Right cardiac atrium (tissue), 5 donors: ENCODE measurements at regions not wholly inside any gene's neighbourhood (a gene's known extent, or its start where the extent isn't known, plus 50 kb on each side); places are given as distances from the start of the nearest gene placed in this dataset.

Experiments
- ATAC-seq, 2 donors: fragments of 200-7000 bp; cut with Tn5 transposase; one replicate each; pipeline versions ENCODE4 v1.8.0 to v1.9.1; 2020; ENCODE audit warnings: moderate library complexity in 2 of 2, mild to moderate bottlenecking in 1 of 2
- DNase-seq, 3 donors: peaks; one replicate each; pipeline ENCODE4 v3.0.0-alpha.2; 2020
- H3K27ac ChIP-seq: one replicate; pipeline ENCODE4 v1.5.1; 2013; ENCODE audit warnings: mild to moderate bottlenecking, low read length, control low read depth, moderate library complexity
- H3K27me3 ChIP-seq: one replicate; pipeline ENCODE4 v1.6.1; 2013; ENCODE audit not compliant: control insufficient read depth, insufficient read depth
- H3K4me1 ChIP-seq: one replicate; pipeline ENCODE4 v1.6.1; 2013; ENCODE audit warnings: low read length; ENCODE audit not compliant: control insufficient read depth, insufficient read depth
- H3K4me3 ChIP-seq: one replicate; pipeline ENCODE4 v1.5.1; 2013; ENCODE audit warnings: low read length, control low read depth
- H3K9me3 ChIP-seq: one replicate; pipeline ENCODE4 v1.6.1; 2013; ENCODE audit warnings: low read length; ENCODE audit not compliant: control insufficient read depth
- WGBS: extraction: QIAGEN DNeasy Blood & Tissue Kit; methylation state at CpG from one replicate; pipeline ENCODE4 v1.1.7; 2013; 5-methylcytosine and 5-hydroxymethylcytosine counted together
- intact Hi-C, 4 donors: fragments of 100-400 bp; cut with DNase I; formaldehyde crosslinking; loops; one replicate each; pipeline versions ENCODE4 v1.11.0 to v1.14.0; 2022 to 2023
- donor health status: healthy with polysubstance abuse.
- donor health status: DM: no; HTN: yes; CAD: no.
- donor health status: DM: no; HTN: no; CAD: no.
- donor health status: DM: no; HTN: yes; CAD: no; lungs with severe emphysema.
- donor health status: DM: yes; HTN: yes; CAD: no.

DNA sequence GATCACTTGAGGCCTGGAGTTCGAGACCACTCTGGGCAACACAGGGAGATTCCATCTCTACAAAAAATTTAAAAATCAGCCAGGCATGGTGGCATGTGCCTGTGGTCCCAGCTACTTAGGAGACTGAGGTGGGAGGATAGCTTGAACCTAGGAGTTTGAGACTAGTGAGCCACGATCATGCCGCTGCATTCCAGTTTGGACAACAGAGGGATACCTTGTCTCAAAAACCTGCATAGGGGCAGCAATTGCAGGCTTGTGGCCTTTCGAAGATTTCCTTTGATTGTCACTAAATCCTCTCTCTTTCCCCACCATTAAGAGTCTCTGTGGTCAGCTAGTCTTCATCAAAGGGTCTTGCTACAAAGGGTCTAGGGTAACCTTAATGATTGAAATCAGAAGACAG lies 60.3 kb downstream of the UTRN start:
- H3K9me3 ChIP-seq: no peaks in the 10 kb centered on the region
- intact Hi-C loops: no loop called here
- H3K4me3 ChIP-seq: no peak overlapping the region
- DNase-seq: no peak
- 91% methylated on average over 4 of the region's 4 CpGs for WGBS
- no peaks in the 10 kb centered on the region for H3K27me3 ChIP-seq
- no peak for ATAC-seq
- peaks cover 17% of the 10 kb centered on the region for H3K4me1 ChIP-seq
- H3K27ac ChIP-seq: no peak overlapping the region

DNA sequence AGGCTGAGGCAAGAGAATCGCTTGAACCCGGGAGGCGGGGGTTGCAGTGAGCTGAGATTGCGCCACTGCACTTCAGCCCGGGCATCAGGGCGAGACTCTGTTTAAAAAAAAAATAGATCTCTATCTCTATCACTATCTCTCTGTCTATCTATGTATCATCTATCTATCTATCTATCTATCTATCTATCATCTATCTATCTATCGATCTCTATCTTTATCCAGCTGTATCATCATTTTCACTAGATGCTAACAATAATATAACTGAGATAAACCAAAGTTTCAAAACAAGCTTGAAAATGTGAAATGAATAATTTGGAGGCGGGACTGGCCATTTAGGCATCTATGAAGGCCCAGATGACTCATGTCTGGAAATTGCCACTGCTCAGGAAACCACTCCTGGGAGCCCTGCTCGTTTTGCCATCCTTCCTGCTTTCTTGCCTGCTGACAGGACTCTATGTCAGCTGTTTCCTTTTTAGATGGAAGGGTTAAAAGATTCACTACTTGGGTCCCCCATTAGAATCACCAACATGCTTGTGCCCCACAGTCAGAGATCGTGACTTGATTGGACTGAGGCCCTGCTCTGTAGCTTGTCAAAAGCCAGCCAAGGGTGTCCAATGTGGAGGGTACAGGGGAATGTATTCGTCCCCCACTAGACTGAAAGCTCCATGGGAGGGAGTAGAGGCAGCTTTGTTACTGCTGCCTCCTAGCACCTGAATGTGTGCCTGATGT lies 61.7 kb downstream of the UTRN start:
- WGBS: 77% methylated on average over 11 of the region's 11 CpGs
- DNase-seq: peak in 1 of 3 donors; percentile 21
- Histone ChIP-seq H3K9me3 (no peaks in the 10 kb centered on the region), H3K27ac (peak overlapping the region; percentile 66), H3K4me1 (peaks cover 20% of the 10 kb centered on the region), H3K27me3 (no peaks in the 10 kb centered on the region), H3K4me3 (no peak overlapping the region)
- intact Hi-C loops: no loop called here
- no peak for ATAC-seq

DNA sequence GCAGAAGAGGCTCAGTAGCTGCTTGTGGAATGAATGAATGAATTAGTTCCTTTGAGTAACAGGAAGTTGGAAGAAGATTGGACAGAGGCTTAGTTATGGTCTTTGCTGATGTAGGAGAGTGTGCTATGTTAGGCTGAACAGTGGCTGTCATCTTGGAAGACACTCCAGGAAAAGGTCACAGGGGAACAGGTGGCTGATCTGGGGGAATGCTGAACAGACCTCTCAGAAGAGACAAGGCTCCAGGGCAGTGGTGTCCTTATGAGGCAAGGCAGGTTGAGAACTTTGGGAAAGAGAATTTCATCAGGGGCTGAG lies 62.3 kb downstream of the UTRN start:
- no peaks in the 10 kb centered on the region for H3K27me3 ChIP-seq
- DNase-seq (no peak), ATAC-seq (no peak)
- intact Hi-C loops: no loop called here
- H3K4me1 ChIP-seq: peaks cover 18% of the 10 kb centered on the region
- peak overlapping the region; percentile 66 for H3K27ac ChIP-seq
- no peaks in the 10 kb centered on the region for H3K9me3 ChIP-seq
- no peak overlapping the region for H3K4me3 ChIP-seq

DNA sequence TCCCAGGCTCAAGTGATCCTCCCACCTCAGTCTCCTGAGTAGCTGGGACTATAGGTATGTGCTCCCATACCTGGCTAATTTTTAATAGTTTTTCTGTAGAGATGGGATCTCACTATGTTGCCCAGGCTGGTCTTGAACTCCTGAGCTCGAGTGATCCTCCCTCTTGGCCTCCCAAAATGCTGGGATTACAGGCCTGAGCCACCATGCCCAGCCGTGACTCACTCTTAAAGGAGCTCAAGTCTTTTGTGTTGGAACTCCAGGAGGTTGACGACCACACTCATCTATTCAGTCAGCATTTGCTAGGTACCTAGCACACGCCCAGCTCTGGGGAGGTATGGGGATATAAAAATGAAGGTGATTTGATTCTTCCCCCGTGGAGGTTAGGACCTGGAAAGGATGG lies 62.8 kb downstream of the UTRN start:
- DNase-seq (no peak), ATAC-seq (no peak)
- Histone ChIP-seq H3K4me3 (no peak overlapping the region), H3K27me3 (no peaks in the 10 kb centered on the region), H3K27ac (no peak overlapping the region), H3K9me3 (no peaks in the 10 kb centered on the region), H3K4me1 (peaks cover 18% of the 10 kb centered on the region)
- intact Hi-C loops: no loop called here
- 95% methylated on average over 5 of the region's 5 CpGs for WGBS

DNA sequence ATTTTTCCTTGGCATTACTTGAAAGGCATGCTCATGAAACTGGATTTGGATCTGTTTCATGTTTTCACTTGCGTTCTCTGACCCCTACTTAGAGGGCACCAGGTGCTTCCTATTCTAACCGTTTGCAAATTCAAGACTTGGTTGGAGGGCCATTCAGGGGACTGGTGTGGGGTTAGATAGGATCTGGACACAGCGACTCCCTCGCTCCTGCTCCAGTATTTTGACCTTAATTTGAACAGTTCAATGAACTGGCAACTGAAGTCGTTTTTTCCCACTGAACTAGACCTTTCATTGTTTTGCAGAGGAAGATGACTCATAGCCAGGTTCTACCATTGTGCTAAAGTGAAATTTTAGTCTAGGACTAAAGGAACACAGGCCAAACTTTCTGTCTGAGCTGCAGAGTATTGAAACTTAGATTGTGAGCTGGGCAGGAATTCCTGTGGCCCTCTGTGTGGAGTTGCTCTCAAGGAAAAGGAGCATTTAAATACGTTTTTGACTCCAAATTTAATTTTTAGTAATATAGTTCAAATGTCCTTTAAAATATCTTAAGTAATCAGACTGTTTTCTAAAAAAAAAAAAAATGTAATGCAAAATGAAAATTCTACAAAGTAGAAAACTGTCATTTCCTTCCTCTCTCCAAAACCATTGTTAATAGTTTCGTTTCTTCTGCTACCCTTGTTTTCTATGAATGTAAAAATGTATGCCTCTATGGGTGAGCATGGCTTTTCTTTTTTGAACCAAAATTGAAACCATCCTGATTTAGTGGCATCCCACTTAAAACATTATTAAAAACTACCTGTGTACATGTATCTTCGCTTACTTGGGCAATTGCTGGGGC lies 64.8 kb downstream of the UTRN start:
- ATAC-seq: peak; percentile 76 to 94
- intact Hi-C loops: loop anchor here in 1 of 4 donors (10.0 kb wide), 1 partner anchor 65 kb away; the partner anchor contains the start of gene UTRN
- H3K4me1 ChIP-seq: peaks cover 18% of the 10 kb centered on the region

DNA sequence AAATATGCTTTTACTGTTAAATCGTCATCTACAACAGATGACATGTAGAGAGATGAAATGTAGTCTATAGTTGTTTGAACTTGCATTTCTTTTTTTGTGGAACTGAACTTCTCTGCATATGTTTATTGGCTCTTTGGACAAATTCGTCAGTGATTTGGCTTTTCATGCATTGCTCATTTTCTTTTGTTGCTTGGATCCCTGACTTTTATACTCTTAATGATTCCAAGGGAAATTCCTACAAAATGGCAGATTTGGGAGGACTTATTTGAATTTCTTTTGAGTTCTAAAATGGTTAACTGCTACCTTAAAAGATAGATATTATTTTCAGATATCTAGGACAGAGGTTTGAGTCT lies 65.4 kb downstream of the UTRN start:
- intact Hi-C loops: loop anchor here in 1 of 4 donors (10.0 kb wide), 1 partner anchor 66 kb away; the partner anchor contains the start of gene UTRN
- H3K27me3 ChIP-seq: no peaks in the 10 kb centered on the region
- ATAC-seq (no peak), DNase-seq (no peak)
- H3K27ac ChIP-seq: no peak overlapping the region
- H3K4me3 ChIP-seq: no peak overlapping the region
- 52% methylated on average over 2 of the region's 2 CpGs for WGBS
- no peaks in the 10 kb centered on the region for H3K9me3 ChIP-seq
- H3K4me1 ChIP-seq: peaks cover 18% of the 10 kb centered on the region

More for the DNA sequence above, 64.8 kb downstream of the UTRN start:
- Histone ChIP-seq H3K27ac (peak overlapping the region; percentile 46), H3K27me3 (no peaks in the 10 kb centered on the region), H3K9me3 (no peaks in the 10 kb centered on the region), H3K4me3 (no peak overlapping the region)
- WGBS: 41% methylated on average over 8 of the region's 8 CpGs
- DNase-seq: peak in 1 of 3 donors; percentile 30

DNA sequence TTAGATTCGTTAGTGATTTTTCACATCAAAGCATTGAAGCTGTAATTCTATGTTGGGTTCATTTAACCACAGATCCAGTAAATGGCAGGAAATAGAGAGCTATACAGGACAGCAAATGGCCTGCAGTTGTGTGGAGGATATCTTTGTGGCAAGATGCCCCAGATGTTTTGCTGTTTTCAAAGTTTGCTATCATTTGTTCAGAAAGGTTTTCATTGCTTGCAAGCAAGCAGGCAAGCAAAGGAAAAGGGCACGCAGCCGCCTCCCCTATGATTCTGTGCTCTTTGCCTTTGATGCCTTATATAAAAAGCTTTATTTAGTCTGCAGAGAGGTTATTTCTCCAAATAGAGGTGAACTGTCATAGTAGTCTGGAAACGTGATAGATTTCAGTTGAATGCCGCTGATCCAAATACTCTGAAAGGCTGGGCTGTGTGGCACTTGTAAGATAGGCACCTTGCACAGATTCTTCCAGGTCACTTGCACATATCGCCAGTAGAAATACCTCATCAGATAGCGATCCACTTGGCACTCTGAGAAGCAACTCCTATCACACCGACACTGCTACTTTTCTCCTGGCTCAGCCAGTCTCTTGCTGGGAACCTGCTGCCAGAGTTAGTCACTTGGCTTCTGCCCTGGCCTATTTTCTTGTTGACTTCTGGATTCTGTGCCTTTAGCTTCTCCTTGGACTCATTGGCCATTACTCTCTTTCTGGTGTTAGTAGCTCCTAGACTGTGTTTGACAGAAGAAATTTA lies 66.4 kb downstream of the UTRN start:
- Histone ChIP-seq H3K27me3 (no peaks in the 10 kb centered on the region), H3K9me3 (no peaks in the 10 kb centered on the region), H3K4me3 (peak overlapping the region; percentile 9), H3K4me1 (peaks cover 17% of the 10 kb centered on the region), H3K27ac (peak overlapping the region; percentile 61)
- intact Hi-C loops: loop anchor here in 1 of 4 donors (10.0 kb wide), 1 partner anchor 67 kb away; the partner anchor contains the start of gene UTRN
- DNase-seq (no peak), ATAC-seq (peak; percentile 34 to 45)
- WGBS: 37% methylated on average over 8 of the region's 8 CpGs

DNA sequence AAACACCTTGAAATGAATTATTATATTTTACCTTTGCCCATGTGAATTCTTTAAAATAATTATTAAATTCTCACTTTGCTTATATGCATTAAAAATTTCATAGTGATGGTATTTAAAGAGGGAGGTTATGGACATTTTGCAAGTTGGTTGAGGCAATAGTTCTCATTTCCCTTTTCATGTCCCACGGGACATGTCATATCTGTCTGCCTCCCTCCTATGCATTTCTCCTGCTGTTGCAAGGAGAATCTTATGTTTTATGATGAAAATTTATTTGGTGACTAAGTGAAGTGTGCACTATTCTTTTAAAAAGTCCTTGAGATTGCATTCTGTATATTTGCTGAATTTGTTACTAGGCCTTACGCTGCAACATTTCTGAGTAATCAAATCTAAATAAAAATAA lies 67.2 kb downstream of the UTRN start:
- H3K9me3 ChIP-seq: no peaks in the 10 kb centered on the region
- WGBS: 77% methylated on average over 2 of the region's 2 CpGs
- no peak overlapping the region for H3K4me3 ChIP-seq
- H3K27me3 ChIP-seq: no peaks in the 10 kb centered on the region
- no peak overlapping the region for H3K27ac ChIP-seq
- intact Hi-C loops: loop anchor here in 1 of 4 donors (10.0 kb wide), 1 partner anchor 68 kb away; the partner anchor contains the start of gene UTRN
- no peak for DNase-seq
- H3K4me1 ChIP-seq: peaks cover 13% of the 10 kb centered on the region
- ATAC-seq: no peak

DNA sequence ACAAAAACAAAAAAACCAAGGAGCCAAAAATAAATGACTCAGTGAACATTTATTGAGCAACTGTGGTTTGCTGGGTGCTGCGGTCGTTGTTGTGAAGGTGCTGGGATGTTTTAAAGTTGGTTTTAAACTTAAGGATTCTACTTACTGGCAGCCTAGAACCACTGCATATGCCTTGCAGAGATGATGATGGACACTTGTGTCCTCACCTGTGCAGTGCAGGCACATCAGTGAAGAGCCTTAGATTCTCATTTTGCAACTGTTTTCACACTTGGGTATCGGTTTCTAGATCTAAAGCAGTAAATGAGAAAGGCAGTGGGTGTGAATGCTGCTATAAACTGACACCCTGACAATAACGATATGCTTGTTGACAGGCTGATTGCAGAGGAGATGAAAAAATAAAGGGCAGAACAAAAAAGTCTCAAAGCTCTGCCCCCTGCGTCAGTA lies 68.8 kb downstream of the UTRN start:
- WGBS: 86% methylated on average over 5 of the region's 5 CpGs
- Histone ChIP-seq H3K4me3 (no peak overlapping the region), H3K27me3 (no peaks in the 10 kb centered on the region), H3K4me1 (peaks cover 10% of the 10 kb centered on the region), H3K27ac (no peak overlapping the region), H3K9me3 (no peaks in the 10 kb centered on the region)
- DNase-seq (no peak), ATAC-seq (no peak)
- intact Hi-C loops: loop anchor here in 1 of 4 donors (10.0 kb wide), 1 partner anchor 69 kb away; the partner anchor contains the start of gene UTRN

DNA sequence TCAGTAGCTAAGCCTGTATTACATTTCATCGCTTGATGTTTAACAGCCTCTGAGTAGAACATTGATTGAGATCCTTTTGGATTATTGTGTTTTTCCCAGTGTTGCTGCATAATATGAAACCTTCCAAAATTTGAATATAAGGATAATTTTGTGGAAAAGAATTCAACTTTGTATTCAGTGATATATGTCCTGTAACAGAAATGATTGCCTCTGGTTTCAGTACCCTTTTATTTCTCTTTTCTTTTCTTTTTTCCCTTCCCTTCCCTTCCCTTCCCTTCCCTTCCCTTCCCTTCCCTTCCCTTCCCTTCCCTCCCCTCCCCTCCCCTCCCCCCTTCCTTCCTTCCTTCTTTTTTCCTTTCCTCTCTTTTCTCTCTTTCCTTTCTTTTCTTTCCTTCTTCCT lies 74.6 kb downstream of the UTRN start:
- no peak for DNase-seq
- no peak for ATAC-seq
- Histone ChIP-seq H3K9me3 (no peaks in the 10 kb centered on the region), H3K27ac (no peak overlapping the region), H3K4me1 (peaks cover 20% of the 10 kb centered on the region), H3K27me3 (no peaks in the 10 kb centered on the region), H3K4me3 (no peak overlapping the region)
- intact Hi-C loops: loop anchor here in 1 of 4 donors (10.0 kb wide), 1 partner anchor 75 kb away; the partner anchor contains the start of gene UTRN
- WGBS: 94% methylated on average over 1 of the region's 1 CpG
